ENCODE measurements at regions not wholly inside any gene's neighbourhood (a gene's known extent, or its start where the extent isn't known, plus 50 kb on each side); places are given as distances from the start of the nearest gene placed in this dataset.
A peak's percentile ranks its signal among the peaks of the same experiment; 100 is the strongest.

- no peak for DNase-seq (ENCODE audit: low read depth)
Observed at GRCh38 chr1:193540511-193540910, 354.1 kb upstream of the B3GALT2 start.

GRCh38 chr1:193539731-193540459 lies 353.5 kb upstream of the B3GALT2 start:
- no peak for DNase-seq (ENCODE audit: low read depth)

DNA sequence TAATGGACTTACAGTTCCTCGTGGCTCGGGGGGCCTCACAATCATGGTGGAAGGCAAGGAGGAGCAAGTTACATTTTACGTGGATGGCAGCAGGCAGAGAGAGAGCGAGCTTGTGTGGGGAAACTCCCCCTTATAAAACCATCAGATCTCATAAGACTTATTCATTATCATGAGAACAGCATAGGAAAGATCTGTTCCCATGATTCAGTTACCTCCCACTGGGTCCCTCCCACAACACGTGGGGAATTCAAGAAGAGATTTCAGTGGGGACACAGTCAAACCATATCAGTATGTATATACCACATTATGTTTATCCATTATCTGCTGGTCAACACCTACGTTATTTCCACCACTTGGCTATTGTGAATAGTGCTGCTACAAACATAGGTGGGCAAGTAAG lies 352.3 kb upstream of the B3GALT2 start:
- DNase-seq (ENCODE audit: low read depth) = no peak

GRCh38 chr1:193538003-193538354 lies 351.6 kb upstream of the B3GALT2 start:
- DNase-seq (ENCODE audit: low read depth) = no peak

DNA sequence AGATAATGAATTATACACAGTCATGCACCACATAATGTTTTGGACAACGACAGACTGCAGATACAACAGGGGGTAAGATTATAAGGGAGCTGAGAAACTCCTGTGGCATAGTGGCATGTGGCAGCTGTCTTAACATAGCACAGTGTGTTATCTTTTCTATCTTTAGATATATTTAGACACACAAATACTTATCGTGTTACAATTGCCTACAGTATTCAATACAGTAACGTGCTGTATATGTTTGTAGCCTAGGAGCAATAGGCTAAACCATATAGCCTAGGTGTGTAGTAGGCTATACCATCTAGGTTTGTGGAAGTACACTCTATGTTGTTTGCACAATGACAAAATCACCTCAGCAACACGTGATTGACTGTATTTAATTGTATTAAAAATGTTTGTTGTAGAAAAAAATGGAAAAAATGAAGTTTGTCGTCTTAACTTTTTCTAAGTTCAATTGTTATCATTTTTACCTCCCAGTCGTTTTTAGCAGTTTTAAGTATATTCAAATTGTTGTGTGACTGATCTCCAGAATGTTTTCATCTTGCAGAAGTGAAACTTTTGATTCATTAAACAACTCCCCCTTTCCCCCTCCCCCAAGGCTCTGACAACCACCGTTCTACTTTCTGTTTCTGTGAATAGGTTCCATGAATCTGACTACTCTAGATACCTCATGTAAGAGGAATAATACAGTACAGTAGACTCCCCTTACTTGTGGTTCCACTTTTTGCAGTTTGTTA lies 351.0 kb upstream of the B3GALT2 start:
- no peak for DNase-seq (ENCODE audit: low read depth)

GRCh38 chr1:193533853-193534252 lies 347.4 kb upstream of the B3GALT2 start:
- no peak for DNase-seq (ENCODE audit: low read depth)

DNA sequence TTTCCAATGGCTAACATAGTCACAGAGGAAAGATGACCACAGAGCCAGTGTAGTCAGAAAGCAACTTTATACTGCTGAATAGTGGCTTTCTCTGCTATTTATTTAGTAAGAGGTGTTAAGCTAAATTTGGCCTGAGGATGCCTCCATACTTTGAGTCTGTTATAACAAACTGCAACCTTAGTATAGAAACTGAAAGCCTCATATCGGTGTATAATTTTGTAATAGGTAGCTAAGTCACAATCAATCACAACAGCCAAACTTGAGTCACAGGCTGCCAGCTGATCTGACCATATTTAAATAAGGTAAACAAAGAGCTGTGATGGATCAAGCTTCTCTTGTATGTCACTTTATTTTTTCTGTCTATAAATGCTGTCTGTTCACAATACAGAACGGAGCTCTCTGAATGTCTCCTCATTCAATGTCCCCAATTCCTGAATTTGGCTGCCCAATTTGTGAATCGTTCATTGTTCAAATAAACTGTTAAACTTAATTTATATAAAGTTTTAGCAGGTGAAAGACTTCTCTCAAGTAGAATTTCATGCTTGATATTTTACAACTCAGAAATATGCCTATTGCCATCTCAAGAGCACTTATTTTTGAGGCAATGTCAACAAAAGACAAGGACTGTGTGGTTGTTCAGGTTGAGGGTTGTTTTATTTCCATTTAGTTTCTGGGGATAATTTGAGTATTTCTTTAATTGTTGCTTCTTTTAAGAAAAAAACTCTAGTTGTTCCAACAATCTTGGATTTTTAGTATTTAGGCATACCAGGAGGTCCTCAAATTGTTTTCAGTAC lies 339.7 kb upstream of the B3GALT2 start:
- DNase-seq (ENCODE audit: low read depth) = no peak

GRCh38 chr1:193525411-193525810 lies 339.0 kb upstream of the B3GALT2 start:
- DNase-seq (ENCODE audit: low read depth) = no peak

GRCh38 chr1:193524616-193525015 lies 338.2 kb upstream of the B3GALT2 start:
- DNase-seq (ENCODE audit: low read depth) = no peak

GRCh38 chr1:193524021-193524420 lies 337.6 kb upstream of the B3GALT2 start:
- DNase-seq (ENCODE audit: low read depth) = no peak

- peak; percentile 28 for DNase-seq (ENCODE audit: low read depth)
Observed at GRCh38 chr1:193520472-193520871, 334.1 kb upstream of the B3GALT2 start.

DNA sequence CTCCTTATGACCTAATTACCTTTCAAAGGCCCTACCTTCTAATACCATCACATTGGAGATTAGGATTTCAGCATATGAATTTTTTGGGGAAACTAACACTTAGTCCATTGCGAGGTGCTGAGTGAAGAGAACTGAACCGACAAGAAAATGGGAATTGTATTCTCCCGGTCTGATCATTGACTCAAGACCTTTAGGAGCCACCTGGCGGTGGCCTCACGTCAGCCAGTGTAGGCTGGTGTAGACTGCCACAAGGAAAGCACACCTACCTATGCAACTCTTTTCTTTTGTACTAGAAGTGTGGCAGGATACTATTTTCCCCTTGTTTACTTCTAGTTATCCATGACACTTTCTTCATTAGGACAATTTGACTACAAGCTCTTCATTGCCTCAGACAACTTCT lies 333.5 kb upstream of the B3GALT2 start:
- no peak for DNase-seq (ENCODE audit: low read depth)

DNA sequence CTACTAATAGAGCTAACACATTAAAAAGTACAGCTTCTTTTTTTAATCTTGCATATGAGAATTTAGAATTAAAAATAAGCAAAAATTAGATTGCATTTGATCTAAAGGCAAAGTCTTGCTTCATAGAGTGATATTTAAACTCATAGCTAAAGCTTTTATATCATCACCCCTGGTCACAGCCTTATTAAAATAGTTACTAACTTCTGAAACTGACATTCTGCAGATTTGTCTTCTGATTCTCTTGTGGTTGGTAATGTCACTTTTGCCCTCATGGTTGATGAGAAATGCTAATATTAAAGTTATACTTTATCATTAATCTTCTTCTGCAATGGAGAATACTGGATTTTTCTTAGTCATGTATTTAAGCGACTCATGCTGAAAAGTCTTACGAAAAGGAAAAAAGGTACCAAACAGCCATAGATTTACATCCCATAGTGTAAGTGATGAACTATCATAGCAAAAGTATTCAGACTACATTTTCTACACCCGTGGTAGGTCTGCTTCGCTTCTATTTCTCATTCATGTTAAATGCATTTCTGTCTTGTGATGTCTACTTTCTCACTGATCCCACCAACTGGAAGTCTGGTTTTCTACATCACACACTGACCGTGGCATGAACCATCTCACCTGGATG lies 330.5 kb upstream of the B3GALT2 start:
- DNase-seq (ENCODE audit: low read depth) = no peak

DNA sequence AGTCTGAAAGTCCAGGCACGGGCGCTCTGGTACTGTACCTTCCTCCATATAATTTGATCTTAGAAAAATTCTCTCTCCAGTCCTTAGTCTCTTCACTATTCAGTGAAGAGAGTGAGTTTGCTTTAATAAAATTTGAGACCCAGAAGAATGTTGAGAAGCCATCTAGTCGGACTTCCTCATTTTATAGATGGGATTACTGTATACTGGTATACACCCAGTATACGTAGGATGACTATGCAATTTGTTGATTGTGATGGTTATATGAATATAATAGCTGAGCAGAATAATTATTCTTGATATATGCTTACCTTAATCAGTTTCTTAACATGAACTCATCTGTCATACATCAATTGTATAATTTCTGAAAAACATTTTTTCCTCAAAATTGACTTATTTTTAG lies 328.0 kb upstream of the B3GALT2 start:
- no peak for DNase-seq (ENCODE audit: low read depth)

DNA sequence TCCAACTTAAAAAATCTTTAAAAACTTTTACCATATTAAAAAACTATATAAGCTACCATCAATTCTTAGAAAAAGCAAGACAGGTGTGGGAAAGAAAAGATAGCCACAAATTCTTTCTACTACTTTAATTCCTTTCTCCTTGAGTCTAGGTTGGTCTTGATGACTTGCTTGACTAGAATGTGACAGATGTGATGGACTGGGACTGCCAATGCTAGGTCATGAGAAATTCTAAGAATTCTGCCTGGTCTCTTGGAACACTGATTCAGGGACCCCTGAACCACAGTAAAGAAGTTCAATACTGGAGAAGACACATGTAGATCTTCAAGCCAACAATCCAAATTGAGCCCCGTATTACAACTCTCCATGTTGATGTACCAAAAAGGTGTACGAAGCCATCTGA lies 326.6 kb upstream of the B3GALT2 start:
- DNase-seq (ENCODE audit: low read depth) = no peak

- no peak for DNase-seq (ENCODE audit: low read depth)
Observed at GRCh38 chr1:193504920-193505319, 318.5 kb upstream of the B3GALT2 start.

- no peak for DNase-seq (ENCODE audit: low read depth)
Observed at GRCh38 chr1:193498088-193498655, 311.8 kb upstream of the B3GALT2 start.

DNA sequence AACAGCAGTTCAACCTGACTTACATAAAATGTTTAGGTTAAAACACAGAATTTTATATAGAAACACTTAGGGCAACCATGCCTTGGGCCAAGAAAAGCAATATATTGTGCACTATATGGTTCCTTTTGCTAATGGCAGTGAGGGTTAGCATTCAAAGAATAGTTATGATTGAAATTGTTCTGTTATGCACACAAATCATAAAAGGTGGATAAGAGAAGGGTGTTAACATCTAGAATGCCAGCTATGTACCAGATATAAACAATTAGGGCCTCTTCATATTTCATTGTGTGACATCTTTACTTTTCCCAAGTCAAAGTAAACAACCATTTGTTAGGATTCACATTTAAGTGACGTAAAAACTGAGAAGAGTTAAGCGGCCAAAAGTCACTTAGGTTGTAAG lies 308.0 kb upstream of the B3GALT2 start:
- no peak for DNase-seq (ENCODE audit: low read depth)

DNA sequence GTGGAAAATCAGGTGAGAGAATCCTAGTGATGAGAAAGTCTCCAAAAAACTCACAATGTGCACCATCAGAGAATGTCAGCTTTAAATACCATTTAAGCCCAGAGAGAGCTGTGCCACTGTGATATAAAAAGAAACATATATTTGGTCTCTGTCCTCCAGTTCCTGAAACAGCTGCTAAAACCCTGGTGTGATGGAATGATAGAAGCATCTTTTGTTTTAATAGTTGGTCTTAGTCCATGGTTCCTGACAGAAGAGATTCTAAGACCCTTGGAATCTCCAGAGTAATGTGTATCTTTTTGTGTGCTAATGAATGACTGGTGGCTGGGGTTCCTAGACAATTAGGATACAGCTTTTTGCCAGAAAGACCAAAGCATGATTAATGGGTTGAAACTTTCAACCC lies 302.8 kb upstream of the B3GALT2 start:
- no peak for DNase-seq (ENCODE audit: low read depth)

- DNase-seq (ENCODE audit: low read depth) = no peak
Observed at GRCh38 chr1:193487722-193488121, 301.3 kb upstream of the B3GALT2 start.

- peak; percentile 10 for DNase-seq (ENCODE audit: low read depth)
Observed at GRCh38 chr1:193486671-193487229, 300.3 kb upstream of the B3GALT2 start.

All from HT1080 (cell line).